Ovary (tissue), 3 donors: ENCODE measurements at regions not wholly inside any gene's neighbourhood (a gene's known extent, or its start where the extent isn't known, plus 50 kb on each side); places are given as distances from the start of the nearest gene placed in this dataset.

Experiments
- CTCF ChIP-seq, 3 donors: fragments of 450-650 bp in 2 of 3; fragments of 200-600 bp in 1 of 3; IDR thresholded peaks; one replicate each; pipeline versions ENCODE4 v1.5.1 to v1.8.0; 2016 to 2022; ENCODE audit warnings: antibody characterized with exemption in 3 of 3, mild to moderate bottlenecking in 1 of 3
- EP300 ChIP-seq: sonication (generic); formaldehyde crosslinking; IDR thresholded peaks from one replicate; pipeline ENCODE4 v1.6.1; 2017; ENCODE audit warnings: antibody characterized with exemption
- POLR2A ChIP-seq: fragments of 450-650 bp; IDR thresholded peaks from one replicate; pipeline ENCODE4 v1.6.1; 2017; ENCODE audit warnings: antibody characterized with exemption, mild to moderate bottlenecking, moderate library complexity
- donor health status: DM: no; HTN: no; CAD: no.

GRCh38 chr7:126016722-126017121 is 1087.1 kb upstream of the POT1 start:
- TF ChIP-seq CTCF (IDR thresholded peaks at IDR 0.05) (no peak), POLR2A (no peak), EP300 (no peak)
